Esophagus muscularis mucosa (tissue), 3 donors: ENCODE measurements at regions not wholly inside any gene's neighbourhood (a gene's known extent, or its start where the extent isn't known, plus 50 kb on each side); places are given as distances from the start of the nearest gene placed in this dataset.

ENCODE experiments used
- CTCF ChIP-seq, 3 experiments: fragments of 200-600 bp in 2 of 3; fragments of 450-650 bp in 1 of 3; sonication (generic) in 2 of 3; IDR thresholded peaks; one replicate each; pipeline ENCODE4 v1.5.1; 2017 to 2019; ENCODE audit warnings: antibody characterized with exemption in 3 of 3, mild to moderate bottlenecking in 2 of 3, moderate library complexity in 1 of 3
- POLR2A ChIP-seq: fragments of 450-650 bp; IDR thresholded peaks from one replicate; pipeline ENCODE4 v1.6.1; 2017; ENCODE audit warnings: antibody characterized with exemption, moderate library complexity, mild to moderate bottlenecking, low read depth
- POLR2AphosphoS5 ChIP-seq, 2 donors: sonication (generic); formaldehyde crosslinking; IDR thresholded peaks; one replicate each; pipeline ENCODE4 v1.6.1; 2017; ENCODE audit warnings: antibody characterized with exemption in 2 of 2

GRCh38 chr2:241944821-241945220 is 75.3 kb downstream of the RTP5 start:
- no peak for TF ChIP-seq CTCF (IDR thresholded peaks at IDR 0.05)
- TF ChIP-seq POLR2A, result no peak
- TF ChIP-seq POLR2AphosphoS5 (IDR thresholded peaks at IDR 0.05), result no peak
